Activated T-helper 1 cell treated with anti-CD3 and anti-CD28 coated beads, Interleukin-12 subunit alpha, Interleukin-12 subunit beta, Interleukin-2, Interleukin-4 antibody, amounts not matched to agents 30 ng/mL and 10 ng/mL and 1 ng/mL, durations not matched to agents 14 hours and 24 hours and 36 hours (primary cell): ENCODE measurements at regions not wholly inside any gene's neighbourhood (a gene's known extent, or its start where the extent isn't known, plus 50 kb on each side); places are given as distances from the start of the nearest gene placed in this dataset.
A peak's percentile ranks its signal among the peaks of the same experiment; 100 is the strongest.

ENCODE experiments used
- DNase-seq: peaks from one replicate; pipeline ENCODE4 v3.0.0; 2021; ENCODE audit warnings: low spot score
- H3K27ac Mint-ChIP-seq: one replicate; pipeline ENCODE4 v1.8.0; 2021; ENCODE audit warnings: mild to moderate bottlenecking, mixed read lengths
- H3K27me3 Mint-ChIP-seq: one replicate; pipeline ENCODE4 v1.8.0; 2022; ENCODE audit warnings: mild to moderate bottlenecking, moderate library complexity, mixed read lengths; ENCODE audit not compliant: insufficient read depth
- H3K36me3 Mint-ChIP-seq: one replicate; pipeline ENCODE4 v1.8.0; 2021; ENCODE audit warnings: low read depth, mixed read lengths
- H3K4me1 Mint-ChIP-seq: one replicate; pipeline ENCODE4 v1.8.0; 2021; ENCODE audit warnings: low read depth, mixed read lengths
- H3K4me3 Mint-ChIP-seq: one replicate; pipeline ENCODE4 v1.8.0; 2021; ENCODE audit warnings: mild to moderate bottlenecking, moderate library complexity, mixed read lengths
- H3K9me3 Mint-ChIP-seq: one replicate; pipeline ENCODE4 v1.8.0; 2021; ENCODE audit warnings: mixed read lengths
- intact Hi-C: fragments of 100-400 bp; cut with micrococcal nuclease; formaldehyde crosslinking; loops from one replicate; pipeline ENCODE4 v1.15.1; 2024

DNA sequence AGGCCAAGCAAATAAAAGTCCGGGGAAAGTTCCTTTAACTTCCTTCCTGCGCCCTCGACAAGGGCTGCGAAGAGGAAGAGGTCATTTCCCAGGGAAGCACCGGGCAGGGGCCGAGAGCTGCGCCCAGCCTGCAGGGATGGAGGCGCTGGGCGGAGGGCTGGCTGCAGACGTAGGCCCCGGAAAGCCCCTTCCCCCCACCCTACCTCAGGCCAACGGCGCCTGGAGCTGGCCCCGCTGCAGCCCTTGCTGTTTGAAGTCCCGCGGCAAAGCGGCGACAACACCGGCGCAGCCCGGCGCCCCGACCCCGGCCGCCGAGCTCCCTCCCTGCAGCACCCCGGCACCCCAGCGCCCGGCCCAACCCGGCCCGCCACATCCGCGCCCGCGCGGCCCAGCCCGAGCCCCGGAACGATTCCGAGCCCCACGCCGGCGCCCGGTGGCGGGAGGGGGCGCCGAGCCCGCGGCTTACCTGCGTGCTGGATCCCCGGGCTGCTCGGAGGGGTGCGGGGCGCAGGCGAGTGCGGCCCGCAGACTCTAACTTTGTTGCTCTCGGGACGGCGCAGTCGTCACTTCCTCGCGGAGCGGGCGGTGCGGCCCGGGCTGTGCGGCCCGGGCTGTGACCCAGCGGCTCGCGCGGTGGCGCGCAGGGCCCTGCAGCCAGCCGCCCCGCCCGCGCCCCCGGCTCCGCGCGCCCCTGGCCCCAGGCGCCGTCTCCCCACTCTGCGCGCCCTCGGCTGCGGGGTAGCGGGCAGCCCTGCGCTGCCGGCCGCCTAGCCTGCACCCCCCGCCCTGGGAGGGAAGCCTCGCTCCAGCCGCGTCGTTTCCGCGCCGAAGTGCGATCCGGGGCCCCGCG, 64.8 kb upstream of the PTGR2 start:
- Mint-ChIP-seq H3K27ac (peak overlapping the region; percentile 98), H3K36me3 (peaks cover 10% of the 10 kb centered on the region), H3K4me1 (peaks cover 64% of the 10 kb centered on the region), H3K4me3 (peak overlapping the region; percentile 92), H3K27me3 (no peaks in the 10 kb centered on the region), H3K9me3 (no peaks in the 10 kb centered on the region)
- peak; percentile 61 for DNase-seq
- intact Hi-C loops = loop anchor here (1.0 to 10.0 kb wide), 13 partner anchors 16 to 515 kb away; partner anchors contain the start of genes ABCD4, ALDH6A1, COQ6 and FAM161B

DNA sequence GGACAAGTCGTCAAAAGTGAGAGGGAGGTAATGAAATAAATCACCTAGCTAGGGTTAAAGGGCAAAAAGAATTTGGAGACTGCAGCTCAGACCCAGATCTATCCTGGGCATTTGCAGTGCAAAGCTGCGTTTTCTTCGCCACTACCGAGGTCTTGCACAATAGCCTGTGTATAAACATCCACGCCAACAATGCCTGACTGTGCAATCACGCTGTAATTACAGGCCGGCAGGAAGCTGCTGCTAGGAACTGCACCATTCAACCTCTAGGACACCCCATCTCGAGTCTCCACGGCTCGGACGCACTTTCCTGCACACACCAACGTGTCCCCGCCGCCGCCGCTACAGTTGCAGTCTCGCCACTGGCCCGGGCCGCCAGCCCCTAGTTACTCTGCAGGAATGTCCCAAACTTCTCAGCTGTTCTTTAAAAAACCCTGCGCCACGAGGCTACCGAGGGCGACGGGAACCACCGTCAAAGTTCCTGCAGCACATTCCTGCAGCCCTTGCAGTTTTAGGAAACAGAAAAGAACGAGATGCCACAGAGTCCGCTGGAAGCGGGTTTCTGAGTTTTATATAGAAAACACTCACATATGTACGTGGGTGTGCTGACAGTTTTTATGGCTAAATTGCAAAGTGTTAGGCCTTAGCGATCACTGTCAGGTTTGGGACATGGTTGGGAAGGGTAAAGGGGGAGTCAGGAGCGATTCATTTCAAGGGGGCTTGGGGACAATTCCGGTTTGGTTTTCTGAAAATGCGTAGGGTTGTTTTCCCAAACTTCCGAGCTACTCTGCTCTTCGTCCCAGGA, 65.6 kb upstream of the PTGR2 start:
- Mint-ChIP-seq H3K4me3 (peak overlapping the region; percentile 92), H3K27ac (peak overlapping the region; percentile 96), H3K4me1 (peaks cover 64% of the 10 kb centered on the region), H3K9me3 (no peaks in the 10 kb centered on the region), H3K36me3 (peaks cover 10% of the 10 kb centered on the region), H3K27me3 (no peaks in the 10 kb centered on the region)
- intact Hi-C loops = loop anchor here (1.0 to 10.0 kb wide), 6 partner anchors 45 to 516 kb away; partner anchors contain the start of genes ABCD4, ALDH6A1, COQ6 and FAM161B
- peak; percentile 63 for DNase-seq

DNA sequence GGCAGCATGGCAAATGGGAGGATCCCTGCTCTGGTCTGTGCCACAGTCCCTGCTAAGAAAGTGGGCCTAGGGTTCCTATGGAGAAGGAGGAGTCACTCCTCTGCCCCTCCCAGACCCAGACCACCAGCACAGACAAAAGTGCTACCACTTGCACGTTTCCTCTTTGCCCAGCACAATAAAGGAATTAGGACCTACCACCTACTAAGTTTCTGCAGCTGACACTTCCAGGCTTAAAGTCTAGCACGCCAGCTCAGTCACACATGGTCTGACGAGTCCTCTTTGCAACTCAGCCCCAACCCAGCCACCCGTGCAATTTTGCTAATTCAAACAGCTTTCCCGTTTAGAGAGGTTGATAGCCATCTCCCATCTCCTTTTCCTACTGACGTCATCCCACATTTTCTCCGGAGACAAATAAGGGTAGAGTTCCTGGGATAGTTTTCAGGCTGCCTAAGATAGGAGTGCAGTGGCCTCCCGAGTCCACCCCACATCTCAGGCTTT, 66.2 kb upstream of the PTGR2 start:
- DNase-seq = no peak
- Mint-ChIP-seq H3K4me3 (peak overlapping the region; percentile 92), H3K4me1 (peaks cover 64% of the 10 kb centered on the region), H3K27ac (peak overlapping the region; percentile 96), H3K9me3 (no peaks in the 10 kb centered on the region), H3K27me3 (no peaks in the 10 kb centered on the region), H3K36me3 (peaks cover 14% of the 10 kb centered on the region)
- intact Hi-C loops = loop anchor here (5.0 to 10.0 kb wide), 3 partner anchors 299 to 517 kb away; partner anchors contain the start of genes ABCD4, ALDH6A1 and LIN52

DNA sequence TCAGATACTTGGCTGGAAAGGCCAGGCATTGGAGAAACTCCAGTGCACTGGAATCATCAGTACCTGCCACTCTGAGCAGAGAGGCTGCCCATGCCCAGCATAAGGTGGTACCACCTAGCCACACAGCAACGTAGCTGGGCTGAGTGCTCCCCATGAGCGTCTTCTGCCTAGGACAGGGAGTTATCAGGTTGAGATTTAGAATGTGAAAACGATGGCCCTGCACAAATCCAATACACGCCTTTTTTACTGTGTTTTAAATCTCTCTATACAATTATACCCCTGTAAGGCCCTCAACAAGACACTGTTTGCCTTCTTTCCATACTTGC, 66.7 kb upstream of the PTGR2 start:
- no peak for DNase-seq
- Mint-ChIP-seq H3K9me3 (no peaks in the 10 kb centered on the region), H3K4me1 (peaks cover 64% of the 10 kb centered on the region), H3K36me3 (peaks cover 19% of the 10 kb centered on the region), H3K27ac (peak overlapping the region; percentile 86), H3K4me3 (peak overlapping the region; percentile 92), H3K27me3 (no peaks in the 10 kb centered on the region)
- intact Hi-C loops = loop anchor here (5.0 to 10.0 kb wide), 3 partner anchors 300 to 517 kb away; partner anchors contain the start of genes ABCD4, ALDH6A1 and LIN52

DNA sequence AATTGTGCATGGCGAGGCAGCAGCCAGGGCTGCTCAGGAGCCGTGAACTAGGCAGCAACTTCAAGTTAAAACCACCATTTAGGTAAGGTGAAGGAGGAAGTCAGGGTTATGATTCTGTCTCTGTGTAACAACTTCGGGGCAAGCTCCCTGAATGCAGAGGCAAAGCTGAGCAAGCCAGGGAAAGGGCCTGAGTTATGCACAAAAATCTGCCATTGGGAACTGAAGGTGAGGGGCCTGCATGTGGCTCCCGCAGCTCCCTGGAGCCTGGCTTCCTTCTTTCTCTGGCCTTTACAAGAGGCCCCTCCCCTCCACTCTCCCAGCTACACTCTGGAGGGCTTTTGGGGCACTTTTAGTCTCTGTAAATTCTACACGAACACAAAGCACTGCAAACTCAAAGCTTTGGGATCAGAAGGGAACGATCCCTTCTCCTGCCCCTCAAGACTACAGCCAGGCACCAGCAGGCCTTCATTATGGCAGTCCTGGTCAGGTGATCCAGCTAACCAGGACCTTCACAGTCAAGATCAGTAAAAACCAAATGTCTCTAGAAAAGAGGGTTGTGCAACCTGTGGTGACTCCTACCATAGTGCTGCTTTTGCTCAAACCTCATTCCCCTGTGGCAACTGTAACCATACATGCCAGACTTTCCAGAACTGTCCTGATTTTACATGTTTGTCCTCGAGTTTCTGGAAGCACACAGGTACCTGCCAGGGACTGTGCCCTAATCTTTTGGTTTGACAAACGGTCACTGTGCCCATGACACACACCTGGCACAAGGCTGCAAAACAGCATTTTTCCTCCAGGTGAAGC, 67.2 kb upstream of the PTGR2 start:
- H3K4me3 Mint-ChIP-seq = peak overlapping the region; percentile 83

DNA sequence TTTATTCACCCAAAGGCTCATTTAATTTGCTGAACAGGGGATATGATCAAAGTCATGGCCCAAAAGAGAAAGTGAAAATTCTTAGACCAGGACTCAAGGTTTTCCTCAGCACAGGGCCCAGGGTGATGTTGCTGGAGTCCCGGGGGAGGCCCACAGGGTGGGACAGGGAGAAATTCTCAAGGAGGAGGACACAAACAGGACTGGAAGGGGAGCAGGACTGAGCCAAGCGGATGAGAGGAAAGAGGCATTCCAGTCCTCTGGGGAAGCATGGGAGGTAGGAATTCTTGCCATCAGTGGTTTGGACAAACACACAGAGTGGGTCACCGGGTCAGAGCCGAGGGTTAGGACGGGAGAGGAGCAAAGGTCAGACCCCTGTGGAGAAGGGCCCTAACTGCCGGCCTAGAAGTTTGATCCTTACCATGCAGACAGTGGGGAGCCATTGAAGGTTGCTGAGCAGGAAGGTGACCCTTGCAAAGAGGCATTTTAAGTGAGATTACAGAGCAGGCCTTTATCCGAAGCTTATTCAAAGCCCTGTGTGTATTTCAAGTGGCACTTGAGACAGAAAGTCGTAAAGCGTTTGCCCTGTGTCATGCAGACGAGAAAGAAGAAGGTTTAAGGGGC, 68.4 kb upstream of the PTGR2 start:
- intact Hi-C loops = loop anchor here (10.0 kb wide), 2 partner anchors 302 to 488 kb away; partner anchors contain the start of genes ALDH6A1 and LIN52
- DNase-seq = no peak
- H3K4me3 Mint-ChIP-seq = peak overlapping the region; percentile 56
- no peaks in the 10 kb centered on the region for H3K9me3 Mint-ChIP-seq
- no peaks in the 10 kb centered on the region for H3K27me3 Mint-ChIP-seq
- H3K36me3 Mint-ChIP-seq = peaks cover 23% of the 10 kb centered on the region
- peak overlapping the region; percentile 85 for H3K27ac Mint-ChIP-seq
- H3K4me1 Mint-ChIP-seq = peaks cover 59% of the 10 kb centered on the region

More for the DNA sequence above, 67.2 kb upstream of the PTGR2 start:
- no peaks in the 10 kb centered on the region for H3K9me3 Mint-ChIP-seq
- peaks cover 62% of the 10 kb centered on the region for H3K4me1 Mint-ChIP-seq
- no peaks in the 10 kb centered on the region for H3K27me3 Mint-ChIP-seq
- peak overlapping the region; percentile 86 for H3K27ac Mint-ChIP-seq
- H3K36me3 Mint-ChIP-seq = peaks cover 19% of the 10 kb centered on the region
- no peak for DNase-seq
- intact Hi-C loops = loop anchor here (10.0 kb wide), 2 partner anchors 300 to 490 kb away; partner anchors contain the start of genes ALDH6A1 and LIN52

DNA sequence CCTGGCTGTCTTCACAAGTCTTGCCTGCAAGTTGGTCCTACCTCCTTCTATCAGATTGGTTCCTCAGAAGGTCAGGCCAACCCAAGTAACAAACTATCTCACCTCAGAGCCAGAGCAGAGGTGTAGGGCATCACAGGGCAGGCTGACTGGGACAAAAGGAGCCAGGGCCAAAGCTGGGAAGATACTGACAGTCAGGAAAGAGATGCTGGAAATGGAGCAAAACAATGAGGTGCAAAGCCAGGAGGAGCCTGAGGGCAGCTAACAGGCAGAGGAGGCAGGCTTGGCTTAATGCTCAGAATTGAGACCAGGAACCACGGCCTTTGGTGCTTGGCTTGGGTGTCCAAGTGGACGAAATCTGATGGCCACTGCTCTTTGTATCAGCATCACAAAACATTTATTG, 68.4 kb upstream of the PNMA1 start:
- Mint-ChIP-seq H3K9me3 (no peaks in the 10 kb centered on the region), H3K27me3 (no peaks in the 10 kb centered on the region), H3K4me1 (peaks cover 57% of the 10 kb centered on the region), H3K36me3 (peaks cover 23% of the 10 kb centered on the region), H3K27ac (no peak overlapping the region), H3K4me3 (peak overlapping the region; percentile 56)
- no peak for DNase-seq
- intact Hi-C loops = loop anchor here (10.0 kb wide), 2 partner anchors 302 to 488 kb away; partner anchors contain the start of genes ALDH6A1 and LIN52

DNA sequence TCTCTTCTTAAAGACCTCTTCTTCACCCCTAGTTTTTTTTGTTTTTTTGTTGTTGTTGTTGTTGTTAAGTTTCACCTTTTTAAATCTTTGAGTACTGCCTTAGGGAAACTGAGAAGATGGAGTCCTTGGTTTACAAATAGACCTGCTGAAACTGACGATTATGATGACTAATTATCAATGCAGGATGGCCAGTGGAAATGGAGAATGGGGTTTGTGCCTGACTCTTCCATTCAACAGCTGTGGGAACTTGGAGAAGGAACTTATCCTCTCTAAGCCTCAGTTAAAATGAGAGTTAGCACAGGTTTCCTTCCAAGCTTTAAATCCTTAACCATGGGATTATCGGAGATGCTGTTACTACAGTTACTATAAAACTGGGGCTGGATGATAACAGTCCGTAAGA, 66.7 kb upstream of the PNMA1 start:
- DNase-seq = no peak
- peaks cover 18% of the 10 kb centered on the region for H3K36me3 Mint-ChIP-seq
- H3K4me3 Mint-ChIP-seq = no peak overlapping the region
- no peaks in the 10 kb centered on the region for H3K9me3 Mint-ChIP-seq
- no peak overlapping the region for H3K27ac Mint-ChIP-seq
- intact Hi-C loops = loop anchor here (10.0 kb wide), 2 partner anchors 304 to 486 kb away; partner anchors contain the start of genes ALDH6A1 and LIN52
- peaks cover 56% of the 10 kb centered on the region for H3K4me1 Mint-ChIP-seq
- no peaks in the 10 kb centered on the region for H3K27me3 Mint-ChIP-seq

DNA sequence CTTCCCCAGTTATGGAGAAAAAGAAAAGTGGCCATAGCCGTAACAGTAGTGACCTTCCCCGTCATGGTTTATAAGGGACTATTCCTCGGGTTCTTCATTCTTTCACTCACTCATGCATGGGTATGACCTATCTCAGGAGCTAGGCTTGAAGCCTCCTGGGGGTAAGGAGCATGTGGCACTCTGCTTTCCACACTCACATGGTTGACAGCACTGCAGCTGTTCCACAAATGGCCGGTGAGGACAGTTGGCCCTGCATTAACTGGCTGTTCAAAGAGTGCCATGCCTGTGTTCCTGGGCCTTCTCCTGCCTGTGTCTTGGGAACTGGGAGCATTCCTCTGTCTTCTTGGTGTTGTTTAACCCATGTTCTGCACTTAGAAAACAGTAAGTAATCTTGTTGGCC, 66.2 kb upstream of the PNMA1 start:
- intact Hi-C loops = loop anchor here (10.0 kb wide), 2 partner anchors 304 to 486 kb away; partner anchors contain the start of genes ALDH6A1 and LIN52
- no peak for DNase-seq
- Mint-ChIP-seq H3K36me3 (peaks cover 18% of the 10 kb centered on the region), H3K27ac (no peak overlapping the region), H3K4me3 (no peak overlapping the region), H3K27me3 (no peaks in the 10 kb centered on the region), H3K9me3 (no peaks in the 10 kb centered on the region), H3K4me1 (peaks cover 55% of the 10 kb centered on the region)

DNA sequence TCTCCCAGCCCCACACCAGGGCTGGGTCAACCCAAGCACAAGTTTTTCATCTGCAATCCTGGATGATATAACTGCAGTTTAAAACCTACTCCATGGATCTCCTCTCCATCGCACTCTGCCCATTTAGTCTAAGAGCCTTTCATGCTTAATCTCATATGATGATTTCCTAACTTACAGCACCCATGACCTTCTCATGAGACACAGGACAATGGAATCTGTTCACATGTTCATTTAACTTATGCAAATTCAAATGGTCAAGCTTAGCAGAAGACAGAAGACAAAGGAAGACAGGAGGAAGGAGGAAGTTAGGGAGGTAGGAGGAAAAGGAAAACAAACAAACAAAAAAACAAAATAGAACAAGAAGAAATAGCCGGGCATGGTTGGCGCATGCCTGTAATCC, 64.6 kb upstream of the PNMA1 start:
- H3K4me1 Mint-ChIP-seq = peaks cover 50% of the 10 kb centered on the region
- H3K9me3 Mint-ChIP-seq = no peaks in the 10 kb centered on the region
- no peak overlapping the region for H3K27ac Mint-ChIP-seq
- no peak for DNase-seq
- H3K4me3 Mint-ChIP-seq = no peak overlapping the region
- intact Hi-C loops = no loop called here
- H3K36me3 Mint-ChIP-seq = peaks cover 18% of the 10 kb centered on the region
- no peaks in the 10 kb centered on the region for H3K27me3 Mint-ChIP-seq

DNA sequence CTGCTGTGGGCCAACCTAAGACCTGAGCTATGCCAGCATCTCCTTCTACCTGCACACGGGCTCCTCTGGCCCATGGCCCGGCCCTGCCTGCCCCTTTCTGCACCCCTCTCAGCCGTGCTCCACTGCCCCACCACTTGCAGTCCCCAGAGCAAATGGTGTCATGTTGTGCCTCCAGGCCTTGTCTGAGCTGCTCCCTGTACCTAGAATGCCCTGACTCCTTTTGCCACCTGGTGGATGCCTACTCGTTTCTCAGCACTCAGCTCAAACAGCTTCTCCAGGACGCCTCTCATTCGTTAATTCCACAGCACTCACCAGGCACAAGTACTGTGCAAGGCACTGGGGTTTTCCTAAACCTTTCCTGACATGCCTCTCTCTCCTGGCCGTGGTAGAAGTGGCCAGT, 63.2 kb upstream of the PNMA1 start:
- Mint-ChIP-seq H3K27me3 (no peaks in the 10 kb centered on the region), H3K27ac (no peak overlapping the region), H3K4me1 (peaks cover 46% of the 10 kb centered on the region), H3K36me3 (peaks cover 14% of the 10 kb centered on the region), H3K4me3 (no peak overlapping the region), H3K9me3 (no peaks in the 10 kb centered on the region)
- DNase-seq = no peak
- intact Hi-C loops = no loop called here

DNA sequence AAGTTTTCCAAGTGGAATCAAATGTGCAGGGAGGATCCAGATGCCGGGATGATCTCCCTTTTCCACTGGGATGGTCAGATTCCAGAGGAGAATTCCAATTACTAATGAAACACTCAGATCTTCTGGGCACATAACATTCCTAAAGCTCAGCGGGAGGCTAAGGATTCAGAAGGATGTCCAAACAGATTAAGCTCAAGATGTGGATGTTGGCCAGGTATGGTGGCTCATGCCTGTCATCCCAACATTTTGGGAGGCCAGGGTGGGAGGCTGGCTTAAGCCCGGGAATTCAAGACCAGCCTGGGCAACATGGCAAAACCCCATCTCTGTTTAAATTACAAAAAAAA, 62.0 kb upstream of the PNMA1 start:
- Mint-ChIP-seq H3K27me3 (no peaks in the 10 kb centered on the region), H3K4me3 (no peak overlapping the region), H3K27ac (no peak overlapping the region), H3K9me3 (no peaks in the 10 kb centered on the region), H3K36me3 (peaks cover 14% of the 10 kb centered on the region), H3K4me1 (peaks cover 57% of the 10 kb centered on the region)
- intact Hi-C loops = no loop called here
- no peak for DNase-seq
